ENCODE measurements at regions not wholly inside any gene's neighbourhood (a gene's known extent, or its start where the extent isn't known, plus 50 kb on each side); places are given as distances from the start of the nearest gene placed in this dataset.

GRCh38 chr1:36693161-36693525 is 210.4 kb upstream of the CSF3R start:
- no peak overlapping the region for H2AFZ ChIP-seq (ENCODE audit: low read length)
- H3K23me2 ChIP-seq (ENCODE audit: low read depth, low read length) = peaks cover 2% of the 10 kb centered on the region; the same call in 1 of the 2 replicates
- no peak overlapping the region for H2BK12ac ChIP-seq (ENCODE audit: low read depth, low read length)
- H3K14ac ChIP-seq (ENCODE audit: insufficient read length) = no peak overlapping the region
- H3K4me1 ChIP-seq (replicated peaks in 1 of 4; ENCODE audit: control insufficient read depth in 3 of 4, insufficient read depth in 4 of 4, low read length in 3 of 4) = no peaks in the 10 kb centered on the region
- no peak overlapping the region for H3K9ac ChIP-seq (replicated peaks in 1 of 4; ENCODE audit: extremely low read depth in 1 of 4, low read depth in 3 of 4, low read length in 3 of 4)
- 87% methylated on average over 5 of the region's 6 CpGs; no CpG with 5 or more reads in 1 of the 2 experiments for WGBS, 2 experiments (ENCODE audit: extremely low coverage in 1 of 2, insufficient coverage in 1 of 2, insufficient read length in 1 of 2, insufficient replicate concordance in 2 of 2, low coverage in 1 of 2, low lambda C conversion rate in 2 of 2, missing lambda C conversion rate in 1 of 2)
- H3K27ac ChIP-seq (ENCODE audit: low read depth, low read length) = no peak overlapping the region
- H4K20me1 ChIP-seq (replicated peaks in 1 of 2; ENCODE audit: control insufficient read depth in 1 of 2, insufficient read depth in 2 of 2, low read length in 2 of 2) = peaks cover 0 to 2% of the 10 kb centered on the region in 2 experiments
- no peak overlapping the region for H2BK5ac ChIP-seq (ENCODE audit: low read depth, low read length)
- no peak overlapping the region for H2BK120ac ChIP-seq (replicated peaks; ENCODE audit: low read depth, low read length)
- ChIA-PET CTCF (ENCODE audit: partially characterized antibody) (interaction anchor here (0.6 to 1.7 kb wide), 6 partner anchors 42 to 198 kb away, joined by 3 to 7 read pairs (median 4); no protein-coding TSS in a partner anchor), POLR2A (ENCODE audit: partially characterized antibody) (no interaction called here)
- H4K8ac ChIP-seq (ENCODE audit: extremely low read depth, insufficient read depth, low read length) = no peak overlapping the region
- no peak overlapping the region for H4K91ac ChIP-seq (replicated peaks; ENCODE audit: insufficient read length, low read length)
- no peak overlapping the region for H3K18ac ChIP-seq (ENCODE audit: extremely low read depth, low read length)
- no peak overlapping the region for H4K5ac ChIP-seq (ENCODE audit: insufficient read length, low read depth, low read length)
- H3K4me3 ChIP-seq (ENCODE audit: extremely low read depth in 1 of 4, insufficient read depth in 2 of 4, low read depth in 3 of 4, low read length in 4 of 4) = no peak overlapping the region
- no peak overlapping the region for H2BK15ac ChIP-seq (ENCODE audit: low read length)
- H2AK5ac ChIP-seq (ENCODE audit: low read depth, low read length) = no peak overlapping the region
- H2BK20ac ChIP-seq (ENCODE audit: low read length) = no peak overlapping the region
- no peak overlapping the region for H3K56ac ChIP-seq (replicated peaks; ENCODE audit: insufficient read length, low read depth, low read length)
- H3K79me2 ChIP-seq (ENCODE audit: control insufficient read depth in 1 of 2, insufficient read depth in 2 of 2, low read length in 2 of 2) = no peaks in the 10 kb centered on the region
- no peaks in the 10 kb centered on the region for H3K36me3 ChIP-seq (ENCODE audit: control insufficient read depth in 2 of 4, insufficient read depth in 4 of 4, low read length in 3 of 4)
- no peak overlapping the region for H3K4ac ChIP-seq (replicated peaks; ENCODE audit: insufficient read length, low read depth, low read length)
- H3K27me3 ChIP-seq (replicated peaks in 1 of 4; ENCODE audit: control insufficient read depth in 3 of 4, extremely low read depth in 1 of 4, insufficient read depth in 3 of 4, low read length in 3 of 4) = no peaks in the 10 kb centered on the region; a peak in 2 of 7 replicates
- H3K4me2 ChIP-seq (ENCODE audit: insufficient read depth in 1 of 2, low read depth in 2 of 2, low read length in 2 of 2) = no peak overlapping the region
- no peaks in the 10 kb centered on the region for H3K9me3 ChIP-seq (ENCODE audit: insufficient read depth in 2 of 2, low read depth in 1 of 2, low read length in 1 of 2)
- no peak overlapping the region for H3K23ac ChIP-seq (ENCODE audit: insufficient read length)
- FAIRE-seq (no peak), DNase-seq (ENCODE audit: low read depth in 1 of 2, low spot score in 2 of 2) (no peak)
- no peaks in the 10 kb centered on the region for H3K79me1 ChIP-seq (ENCODE audit: low read depth, low read length)
- no peak for TF ChIP-seq TEAD4 (IDR thresholded peaks at IDR 0.05; ENCODE audit: low read depth, low read length)
- TF ChIP-seq BCL11A (IDR thresholded peaks at IDR 0.05; ENCODE audit: low read depth in 2 of 2, low read length in 2 of 2) = no peak
- no peak for TF ChIP-seq SUZ12 (IDR thresholded peaks at IDR 0.05; ENCODE audit: low read length)
- TF ChIP-seq CBX8 (IDR thresholded peaks at IDR 0.05; ENCODE audit: borderline replicate concordance, low read depth, low read length) = no peak
- TF ChIP-seq PHF8 (conservative IDR thresholded peaks at IDR 0.05; ENCODE audit: low read depth, low read length) = no peak
- TF ChIP-seq KDM1A (IDR thresholded peaks at IDR 0.05; ENCODE audit: borderline replicate concordance, low read length) = no peak
- TF ChIP-seq EP300 (IDR thresholded peaks at IDR 0.05; ENCODE audit: borderline replicate concordance in 1 of 2, low read depth in 2 of 2, low read length in 2 of 2) = no peak
- no peak for TF ChIP-seq SP1 (IDR thresholded peaks at IDR 0.05; ENCODE audit: low read depth, low read length)
- no peak for TF ChIP-seq JUND (IDR thresholded peaks at IDR 0.05; ENCODE audit: low read length)
- no peak for TF ChIP-seq POLR2A (IDR thresholded peaks at IDR 0.05; ENCODE audit: control extremely low read depth in 1 of 2, low read depth in 2 of 2, low read length in 2 of 2)
- no peak for TF ChIP-seq HDAC2 (IDR thresholded peaks at IDR 0.05; ENCODE audit: borderline replicate concordance in 1 of 2, low read depth in 2 of 2, low read length in 2 of 2)
- TF ChIP-seq E2F6 (IDR thresholded peaks at IDR 0.05) = no peak
- no peak for TF ChIP-seq SRF (IDR thresholded peaks at IDR 0.05; ENCODE audit: low read depth, low read length)
- TF ChIP-seq CTBP2 (IDR thresholded peaks at IDR 0.05; ENCODE audit: borderline replicate concordance, insufficient read depth, insufficient read length, low read length) = no peak
- no peak for TF ChIP-seq CEBPB (IDR thresholded peaks at IDR 0.05; ENCODE audit: low read depth, low read length)

Data from H1 (cell line).